ENCODE measurements at regions not wholly inside any gene's neighbourhood (a gene's known extent, or its start where the extent isn't known, plus 50 kb on each side); places are given as distances from the start of the nearest gene placed in this dataset.

DNA sequence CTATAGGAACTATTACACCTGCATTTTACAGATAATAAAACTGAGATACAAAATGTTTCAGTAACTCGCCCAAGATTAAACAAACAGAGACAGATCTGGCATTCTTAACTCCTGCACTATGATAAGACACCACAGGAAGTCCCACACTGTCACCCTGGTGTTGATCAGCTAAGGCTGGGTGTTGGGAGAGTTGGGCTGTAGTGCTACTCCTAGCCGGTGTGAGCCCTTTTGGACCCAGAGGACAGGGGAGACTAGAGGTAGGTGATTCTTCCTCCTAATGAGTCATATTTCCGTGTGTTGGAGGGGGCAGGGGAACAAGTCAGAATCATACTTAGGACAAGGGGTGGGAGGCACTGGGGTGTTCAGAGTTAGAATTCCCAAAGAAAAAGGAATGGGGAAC lies 353.2 kb upstream of the TENM4 start:
- TF ChIP-seq POLR2A (IDR thresholded peaks at IDR 0.05; ENCODE audit: low read length) (no peak), GATA1 (IDR thresholded peaks at IDR 0.05; ENCODE audit: low read depth, low read length) (no peak)
